ENCODE measurements at regions not wholly inside any gene's neighbourhood (a gene's known extent, or its start where the extent isn't known, plus 50 kb on each side); places are given as distances from the start of the nearest gene placed in this dataset.
"Not testable (repeated sequence)": the region's sequence is repeated elsewhere in the genome, so short reads cannot be mapped to it uniquely, and the experiment has no call there.

- no peak for DNase-seq
Observed at GRCh38 chr14:57060276-57060955, 208.3 kb downstream of the EXOC5 start.

- no peak for DNase-seq
Observed at GRCh38 chr14:57058319-57058718, 210.4 kb downstream of the EXOC5 start.

- peak; percentile 28 for DNase-seq
Observed at GRCh38 chr14:57057803-57058202, 210.9 kb downstream of the EXOC5 start.

- not testable (repeated sequence) for DNase-seq
Observed at GRCh38 chr14:57056522-57056921, 212.2 kb downstream of the EXOC5 start.

GRCh38 chr14:57052705-57053302 is 215.9 kb downstream of the EXOC5 start:
- no peak for DNase-seq

GRCh38 chr14:57051633-57052032 is 217.1 kb downstream of the EXOC5 start:
- no peak for DNase-seq

- no peak for DNase-seq
Observed at GRCh38 chr14:57049848-57050247, 218.9 kb downstream of the EXOC5 start.

GRCh38 chr14:57046175-57046574 is 222.5 kb downstream of the EXOC5 start:
- no peak for DNase-seq

GRCh38 chr14:57044101-57044973 is 224.4 kb downstream of the EXOC5 start:
- DNase-seq: not testable (repeated sequence)

GRCh38 chr14:57038689-57039088 is 228.4 kb upstream of the OTX2 start:
- no peak for DNase-seq

GRCh38 chr14:57031474-57031873 is 221.2 kb upstream of the OTX2 start:
- no peak for DNase-seq

GRCh38 chr14:57029620-57030253 is 219.5 kb upstream of the OTX2 start:
- DNase-seq: no peak

- DNase-seq: no peak
Observed at GRCh38 chr14:57025456-57025855, 215.2 kb upstream of the OTX2 start.

GRCh38 chr14:57022608-57023007 is 212.3 kb upstream of the OTX2 start:
- no peak for DNase-seq

GRCh38 chr14:57018065-57018464 is 207.8 kb upstream of the OTX2 start:
- no peak for DNase-seq

- no peak for DNase-seq
Observed at GRCh38 chr14:57013987-57014386, 203.7 kb upstream of the OTX2 start.

GRCh38 chr14:57009585-57010515 is 199.6 kb upstream of the OTX2 start:
- no peak for DNase-seq

- no peak for DNase-seq
Observed at GRCh38 chr14:57008534-57008933, 198.3 kb upstream of the OTX2 start.

GRCh38 chr14:56998728-56999127 is 188.4 kb upstream of the OTX2 start:
- no peak for DNase-seq

GRCh38 chr14:56996721-56997399 is 186.6 kb upstream of the OTX2 start:
- DNase-seq: no peak

- no peak for DNase-seq
Observed at GRCh38 chr14:56995010-56995409, 184.7 kb upstream of the OTX2 start.
